Panc1 (cell line): ENCODE measurements at regions not wholly inside any gene's neighbourhood (a gene's known extent, or its start where the extent isn't known, plus 50 kb on each side); places are given as distances from the start of the nearest gene placed in this dataset.

ENCODE experiments used
- CTCF ChIP-seq: fragments of 450-650 bp; IDR thresholded peaks from 2 replicates; pipeline ENCODE4 v1.5.1; 2017; ENCODE audit warnings: mild to moderate bottlenecking
- POLR2AphosphoS5 ChIP-seq: IDR thresholded peaks from 2 replicates; pipeline ENCODE4 v1.6.1; 2012; ENCODE audit warnings: mild to moderate bottlenecking, low read depth, low read length, moderate library complexity
- REST ChIP-seq, 2 experiments: IDR thresholded peaks; 2 replicates each; pipeline ENCODE4 v1.6.1; 2011 to 2012; ENCODE audit warnings: low read depth in 2 of 2, control low read depth in 1 of 2, low read length in 1 of 2, mild to moderate bottlenecking in 1 of 2, moderate library complexity in 1 of 2; ENCODE audit not compliant: insufficient read depth in 1 of 2
- SIN3A ChIP-seq: IDR thresholded peaks from 2 replicates; pipeline ENCODE4 v1.6.1; 2012; ENCODE audit warnings: low read depth, mild to moderate bottlenecking, low read length, moderate library complexity, borderline replicate concordance; ENCODE audit not compliant: insufficient read depth
- TCF7L2 ChIP-seq: IDR thresholded peaks from 2 replicates; pipeline ENCODE4 v1.6.1; 2011; ENCODE audit warnings: mild to moderate bottlenecking, low read depth, low read length, inconsistent platforms

GRCh38 chr21:36539434-36540150, 59.7 kb upstream of the CLDN14 start:
- TF ChIP-seq CTCF: no peak
- no peak for TF ChIP-seq POLR2AphosphoS5
- no peak for TF ChIP-seq SIN3A
- TF ChIP-seq REST (IDR thresholded peaks at IDR 0.05; ENCODE audit: insufficient read depth in 1 of 2, low read depth in 2 of 2, low read length in 1 of 2): no peak
- TF ChIP-seq TCF7L2: no peak
